CD14-positive monocyte (primary cell): ENCODE measurements at regions not wholly inside any gene's neighbourhood (a gene's known extent, or its start where the extent isn't known, plus 50 kb on each side); places are given as distances from the start of the nearest gene placed in this dataset.

Experiments
- DNase-seq, 3 donors: peaks; one replicate each; pipeline ENCODE4 v3.0.0-alpha.2; 2011 to 2022
- H2AFZ ChIP-seq: 2 replicates; pipeline ENCODE4 v1.6.0; 2012; ENCODE audit warnings: mild to moderate bottlenecking, low read depth, low read length, inconsistent platforms; ENCODE audit not compliant: insufficient read depth, poor library complexity, severe bottlenecking
- H3K27ac ChIP-seq, 2 donors: 1 replicate in 1 of 2; 2 replicates in 1 of 2; pipeline ENCODE4 v1.5.1; 2012 to 2013; ENCODE audit warnings: low read length in 2 of 2, control low read depth in 1 of 2, inconsistent platforms in 1 of 2, low read depth in 1 of 2, mild to moderate bottlenecking in 1 of 2
- H3K27me3 ChIP-seq, 2 donors: one replicate each; pipeline versions ENCODE4 v1.6.0 to v1.6.1; 2011 to 2013; ENCODE audit warnings: low read length in 2 of 2; ENCODE audit not compliant: control insufficient read depth in 2 of 2, insufficient read depth in 2 of 2
- H3K36me3 ChIP-seq, 2 donors: replicated peaks in 1 of 2; 1 replicate in 1 of 2; 2 replicates in 1 of 2; pipeline versions ENCODE4 v1.5.1 to v1.6.1; 2012 to 2013; ENCODE audit warnings: low read length in 2 of 2, control low read depth in 1 of 2, inconsistent platforms in 1 of 2, mild to moderate bottlenecking in 1 of 2; ENCODE audit not compliant: insufficient read depth in 2 of 2, control insufficient read depth in 1 of 2
- H3K4me1 ChIP-seq, 2 donors: 1 replicate in 1 of 2; 2 replicates in 1 of 2; pipeline versions ENCODE4 v1.5.1 to v1.6.1; 2012 to 2013; ENCODE audit warnings: low read length in 2 of 2, control low read depth in 1 of 2, inconsistent platforms in 1 of 2, mild to moderate bottlenecking in 1 of 2, moderate library complexity in 1 of 2; ENCODE audit not compliant: insufficient read depth in 2 of 2, control insufficient read depth in 1 of 2
- H3K4me2 ChIP-seq: replicated peaks from 2 replicates; pipeline ENCODE3; 2012; ENCODE audit warnings: low read length, moderate library complexity, mild to moderate bottlenecking; ENCODE audit not compliant: poor library complexity, severe bottlenecking; ENCODE audit errors: extremely low read depth
- H3K4me3 ChIP-seq, 3 experiments: fragments of 200-600 bp in 1 of 3; sonication (generic) in 1 of 3; replicated peaks in 1 of 3; 1 replicate in 2 of 3; 2 replicates in 1 of 3; pipeline ENCODE4 v1.5.1; 2011 to 2013; ENCODE audit warnings: low read length in 3 of 3, mild to moderate bottlenecking in 3 of 3, control low read depth in 2 of 3, low read depth in 2 of 3, inconsistent platforms in 1 of 3, moderate library complexity in 1 of 3
- H3K79me2 ChIP-seq: 2 replicates; pipeline ENCODE4 v1.6.0; 2012; ENCODE audit warnings: mild to moderate bottlenecking, control low read depth, inconsistent platforms, low read length, moderate library complexity; ENCODE audit not compliant: insufficient read depth
- H3K9ac ChIP-seq: 2 replicates; pipeline ENCODE4 v1.6.0; 2017; ENCODE audit warnings: low read length, mild to moderate bottlenecking; ENCODE audit not compliant: insufficient read depth, poor library complexity, severe bottlenecking
- H3K9me3 ChIP-seq, 2 donors: replicated peaks in 1 of 2; 1 replicate in 1 of 2; 2 replicates in 1 of 2; pipeline versions ENCODE4 v1.5.1 to v1.6.1; 2012 to 2013; ENCODE audit warnings: low read length in 2 of 2, control low read depth in 1 of 2; ENCODE audit not compliant: control insufficient read depth in 1 of 2, insufficient read depth in 1 of 2
- H4K20me1 ChIP-seq: 2 replicates; pipeline ENCODE4 v1.6.0; 2012; ENCODE audit warnings: mild to moderate bottlenecking, low read length, control low read depth, moderate library complexity; ENCODE audit not compliant: insufficient read depth
- H3K27ac Mint-ChIP-seq, 7 donors: one replicate each; pipeline ENCODE4 v1.8.0; 2020; ENCODE audit warnings: mild to moderate bottlenecking in 7 of 7, mixed read lengths in 7 of 7, moderate library complexity in 6 of 7, inconsistent platforms in 2 of 7
- H3K27me3 Mint-ChIP-seq, 3 donors: one replicate each; pipeline ENCODE4 v1.8.0; 2021 to 2022; ENCODE audit warnings: low read depth in 3 of 3, mild to moderate bottlenecking in 3 of 3, mixed read lengths in 3 of 3, moderate library complexity in 3 of 3, inconsistent platforms in 1 of 3
- H3K36me3 Mint-ChIP-seq, 2 donors: one replicate each; pipeline ENCODE4 v1.8.0; 2020; ENCODE audit warnings: mixed read lengths in 2 of 2, inconsistent platforms in 1 of 2, mild to moderate bottlenecking in 1 of 2
- H3K4me1 Mint-ChIP-seq: one replicate; pipeline ENCODE4 v1.8.0; 2020; ENCODE audit warnings: mild to moderate bottlenecking, mixed read lengths
- H3K4me3 Mint-ChIP-seq, 2 donors: one replicate each; pipeline ENCODE4 v1.8.0; 2020; ENCODE audit warnings: mild to moderate bottlenecking in 2 of 2, mixed read lengths in 2 of 2, moderate library complexity in 1 of 2
- H3K9me3 Mint-ChIP-seq, 7 donors: one replicate each; pipeline ENCODE4 v1.8.0; 2020 to 2022; ENCODE audit warnings: mixed read lengths in 7 of 7, mild to moderate bottlenecking in 6 of 7, moderate library complexity in 6 of 7, inconsistent platforms in 2 of 7
- WGBS: methylation state at CpG from one replicate; pipeline ENCODE4 v1.1.5; 2013; ENCODE audit warnings: missing lambda C conversion rate; ENCODE audit not compliant: insufficient coverage; 5-methylcytosine and 5-hydroxymethylcytosine counted together
- intact Hi-C, 2 donors: fragments of 100-400 bp; cut with micrococcal nuclease; formaldehyde crosslinking; loops; one replicate each; pipeline versions ENCODE4 v1.15.0 to v1.15.1; 2023
- TF ChIP-seq, protein P1 (sequence below): fragments of 200-600 bp; IDR thresholded peaks from one replicate; pipeline ENCODE4 v1.8.0; 2022; ENCODE audit warnings: antibody characterized with exemption, mild to moderate bottlenecking

DNA sequence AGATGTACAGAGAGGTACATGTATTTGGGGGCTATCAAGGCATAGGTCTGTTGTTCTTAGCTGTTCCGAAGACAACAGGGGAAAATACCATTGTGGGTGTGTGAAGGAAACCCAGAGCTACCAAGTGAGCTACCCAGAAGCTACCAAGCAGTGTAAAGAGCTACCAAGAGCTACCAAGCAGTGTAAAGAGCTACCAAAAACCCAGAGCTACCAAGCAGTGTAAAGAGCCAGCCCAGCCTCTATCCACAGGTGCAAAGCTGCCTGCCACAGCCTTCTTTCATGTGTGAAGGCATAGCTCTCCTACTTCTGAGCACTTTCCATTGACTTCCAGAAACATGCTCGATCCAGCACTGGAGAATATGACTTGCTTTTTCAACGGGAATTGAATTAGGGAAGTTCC lies 145.7 kb downstream of the AKAP11 start:
- no peaks in the 10 kb centered on the region for H3K4me1 ChIP-seq
- no peak overlapping the region for H3K4me2 ChIP-seq
- DNase-seq = no peak
- no peak overlapping the region for H3K9ac ChIP-seq
- H3K9me3 ChIP-seq = peaks cover 0 to 3% of the 10 kb centered on the region in 2 donors
- no peak overlapping the region for H3K27ac Mint-ChIP-seq
- WGBS = no CpG with 5 or more reads among the region's 3 CpGs
- no peak overlapping the region for H3K27ac ChIP-seq
- no peaks in the 10 kb centered on the region for H3K36me3 ChIP-seq
- peaks cover 0 to 6% (median 2%) of the 10 kb centered on the region in 7 donors for H3K9me3 Mint-ChIP-seq
- no peak overlapping the region for H3K4me3 ChIP-seq
- H3K4me1 Mint-ChIP-seq = no peaks in the 10 kb centered on the region
- no peak overlapping the region for H2AFZ ChIP-seq
- H3K27me3 ChIP-seq = no peaks in the 10 kb centered on the region
- H3K79me2 ChIP-seq = no peaks in the 10 kb centered on the region
- no peak overlapping the region for H3K4me3 Mint-ChIP-seq
- intact Hi-C loops = no loop called here
- TF ChIP-seq, protein P1, sequence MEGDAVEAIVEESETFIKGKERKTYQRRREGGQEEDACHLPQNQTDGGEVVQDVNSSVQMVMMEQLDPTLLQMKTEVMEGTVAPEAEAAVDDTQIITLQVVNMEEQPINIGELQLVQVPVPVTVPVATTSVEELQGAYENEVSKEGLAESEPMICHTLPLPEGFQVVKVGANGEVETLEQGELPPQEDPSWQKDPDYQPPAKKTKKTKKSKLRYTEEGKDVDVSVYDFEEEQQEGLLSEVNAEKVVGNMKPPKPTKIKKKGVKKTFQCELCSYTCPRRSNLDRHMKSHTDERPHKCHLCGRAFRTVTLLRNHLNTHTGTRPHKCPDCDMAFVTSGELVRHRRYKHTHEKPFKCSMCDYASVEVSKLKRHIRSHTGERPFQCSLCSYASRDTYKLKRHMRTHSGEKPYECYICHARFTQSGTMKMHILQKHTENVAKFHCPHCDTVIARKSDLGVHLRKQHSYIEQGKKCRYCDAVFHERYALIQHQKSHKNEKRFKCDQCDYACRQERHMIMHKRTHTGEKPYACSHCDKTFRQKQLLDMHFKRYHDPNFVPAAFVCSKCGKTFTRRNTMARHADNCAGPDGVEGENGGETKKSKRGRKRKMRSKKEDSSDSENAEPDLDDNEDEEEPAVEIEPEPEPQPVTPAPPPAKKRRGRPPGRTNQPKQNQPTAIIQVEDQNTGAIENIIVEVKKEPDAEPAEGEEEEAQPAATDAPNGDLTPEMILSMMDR = no peak
- H3K27me3 Mint-ChIP-seq = peaks cover 0 to 7% (median 0%) of the 10 kb centered on the region in 3 donors
- no peaks in the 10 kb centered on the region for H3K36me3 Mint-ChIP-seq
- no peaks in the 10 kb centered on the region for H4K20me1 ChIP-seq

DNA sequence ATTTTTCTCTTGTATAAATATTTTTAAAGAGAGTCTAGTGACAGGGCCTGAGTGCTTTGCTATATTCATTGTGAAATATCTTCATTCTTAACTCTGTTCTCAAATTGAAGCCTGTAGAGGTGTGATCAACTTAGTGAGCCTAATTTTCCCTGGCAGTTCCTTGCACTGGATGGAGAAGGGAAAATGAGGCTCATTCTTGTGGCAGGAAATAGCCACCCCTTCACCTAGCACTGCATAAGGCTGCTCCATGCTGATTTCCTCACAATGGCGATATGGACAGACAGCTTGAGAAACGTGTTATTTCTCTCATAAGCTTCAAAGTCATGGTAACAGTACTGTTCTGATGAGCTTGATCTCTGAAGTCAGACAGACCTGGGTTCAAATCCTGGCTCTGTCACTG lies 146.2 kb downstream of the AKAP11 start:
- TF ChIP-seq, protein P1 = no peak
- no peaks in the 10 kb centered on the region for H3K36me3 Mint-ChIP-seq
- WGBS = 89% methylated on average over 1 of the region's 2 CpGs
- Histone ChIP-seq H3K79me2 (no peaks in the 10 kb centered on the region), H3K27me3 (no peaks in the 10 kb centered on the region), H2AFZ (no peak overlapping the region), H3K9me3 (peaks cover 0 to 3% of the 10 kb centered on the region in 2 donors), H3K27ac (no peak overlapping the region), H4K20me1 (no peaks in the 10 kb centered on the region), H3K4me2 (no peak overlapping the region), H3K4me1 (no peaks in the 10 kb centered on the region), H3K36me3 (no peaks in the 10 kb centered on the region), H3K9ac (no peak overlapping the region), H3K4me3 (no peak overlapping the region)
- peaks cover 0 to 6% (median 3%) of the 10 kb centered on the region in 7 donors for H3K9me3 Mint-ChIP-seq
- H3K27me3 Mint-ChIP-seq = peaks cover 0 to 7% (median 0%) of the 10 kb centered on the region in 3 donors
- H3K4me1 Mint-ChIP-seq = no peaks in the 10 kb centered on the region
- no peak for DNase-seq
- no peak overlapping the region for H3K4me3 Mint-ChIP-seq
- intact Hi-C loops = no loop called here
- H3K27ac Mint-ChIP-seq = no peak overlapping the region
